ENCODE measurements at regions not wholly inside any gene's neighbourhood (a gene's known extent, or its start where the extent isn't known, plus 50 kb on each side); places are given as distances from the start of the nearest gene placed in this dataset.

- no peak for DNase-seq (ENCODE audit: low spot score)
Observed at GRCh38 chr1:198904321-198904720, 265.5 kb downstream of the PTPRC start.

DNA sequence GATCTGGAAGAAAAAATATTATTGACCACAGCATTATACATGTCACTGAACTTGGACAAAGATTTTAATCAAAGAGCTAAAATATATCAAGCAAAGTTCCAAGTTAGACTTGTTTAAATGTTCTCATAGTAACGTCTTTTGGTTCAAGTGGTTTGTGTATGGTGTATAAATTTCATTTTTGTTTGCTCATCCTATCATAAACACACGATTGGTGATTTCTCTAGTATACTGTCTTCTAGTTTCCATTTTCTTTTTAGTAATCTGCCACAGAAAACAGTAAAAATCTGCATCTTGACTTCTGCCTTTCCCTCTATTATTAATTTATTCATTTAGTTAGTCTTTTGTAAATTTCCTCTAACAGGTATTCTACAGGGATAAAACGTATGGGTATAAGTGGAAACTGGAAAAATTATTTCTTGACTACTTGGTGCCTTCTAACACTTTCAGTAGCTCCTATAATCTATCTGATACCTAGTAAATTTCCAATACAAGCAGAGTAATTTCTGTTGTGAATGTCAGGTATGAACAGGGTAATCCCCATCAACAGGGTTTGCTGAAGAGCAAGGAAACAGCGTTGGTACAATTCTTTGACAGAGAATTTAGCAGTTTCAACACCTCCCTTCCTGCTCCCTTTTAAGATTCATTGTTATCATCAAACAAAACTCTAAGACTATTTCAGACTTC is 268.0 kb downstream of the PTPRC start:
- DNase-seq (ENCODE audit: low spot score) = no peak

DNA sequence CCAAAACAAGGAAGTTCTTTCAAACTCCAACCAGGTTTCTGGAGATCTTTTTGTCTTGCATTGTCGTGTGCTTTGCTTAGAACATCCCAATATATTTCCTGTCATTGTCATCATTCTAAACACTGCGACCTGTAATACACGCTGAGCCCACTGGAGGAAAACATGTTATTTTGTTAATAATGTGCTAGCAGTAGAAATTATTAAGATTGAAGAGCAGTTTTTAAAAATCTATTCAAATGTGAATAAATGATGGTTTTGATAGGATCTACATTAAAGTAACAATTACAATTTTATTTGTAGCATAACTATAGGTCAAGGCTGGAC is 268.5 kb downstream of the PTPRC start:
- no peak for DNase-seq (ENCODE audit: low spot score)

DNA sequence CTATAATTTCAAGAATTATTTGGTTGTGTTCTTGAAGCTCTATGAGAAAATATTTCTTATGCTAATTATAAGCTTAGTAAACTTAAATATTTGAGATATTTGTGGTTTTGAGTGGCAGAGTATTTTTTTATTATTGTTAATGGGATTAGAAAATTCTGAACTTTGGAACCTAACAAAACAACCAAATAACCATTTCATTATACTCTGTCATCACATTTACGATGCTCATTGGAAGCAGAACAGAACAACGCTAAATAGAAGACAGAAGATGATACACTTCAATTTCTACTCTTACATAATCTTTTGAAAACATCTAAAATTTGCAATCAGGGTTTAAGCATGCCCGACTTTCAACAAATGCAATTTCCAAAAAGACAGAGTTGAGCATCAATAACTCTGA is 270.2 kb downstream of the PTPRC start:
- DNase-seq (ENCODE audit: low spot score) = no peak

- no peak for DNase-seq (ENCODE audit: low spot score)
Observed at GRCh38 chr1:198909973-198910372, 271.1 kb downstream of the PTPRC start.

DNA sequence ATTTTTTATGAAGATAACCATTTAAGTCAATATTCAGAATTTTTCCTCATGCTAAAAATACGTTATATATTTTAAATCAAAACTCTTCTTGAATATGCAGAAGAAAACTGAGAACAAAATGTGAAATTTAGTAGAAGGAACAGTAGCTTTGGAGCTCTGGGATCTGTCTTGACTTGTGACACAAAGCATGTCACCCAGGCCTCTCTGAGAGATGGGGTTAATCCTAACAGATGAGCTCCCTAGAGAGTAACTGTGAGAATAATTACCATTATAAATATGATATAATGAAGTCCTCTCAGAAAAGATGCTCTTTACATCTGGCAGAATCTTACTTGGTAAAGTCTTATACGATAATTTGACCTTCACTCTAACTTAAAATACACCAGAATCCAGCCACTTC is 272.0 kb downstream of the PTPRC start:
- DNase-seq (ENCODE audit: low spot score) = no peak

DNA sequence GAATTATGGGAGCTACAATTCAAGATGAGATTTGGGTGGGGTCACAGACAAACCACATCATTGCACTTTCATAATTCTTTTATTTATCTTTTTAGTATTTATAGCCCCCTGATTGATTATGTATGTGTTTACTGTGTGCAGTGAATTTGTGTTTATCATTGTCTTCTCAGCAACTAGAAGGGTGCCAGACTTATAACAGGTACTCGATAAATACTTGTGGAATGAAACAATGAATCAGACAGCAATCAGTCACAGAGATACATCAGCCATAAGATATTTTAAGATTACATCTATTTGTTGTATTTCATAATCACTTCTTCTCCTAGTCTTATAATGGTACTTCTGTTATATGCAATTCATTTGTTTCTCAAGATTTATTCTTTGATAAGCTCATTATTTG is 273.2 kb downstream of the PTPRC start:
- DNase-seq (ENCODE audit: low spot score) = no peak

- no peak for DNase-seq (ENCODE audit: low spot score)
Observed at GRCh38 chr1:198913667-198914066, 274.8 kb downstream of the PTPRC start.

DNA sequence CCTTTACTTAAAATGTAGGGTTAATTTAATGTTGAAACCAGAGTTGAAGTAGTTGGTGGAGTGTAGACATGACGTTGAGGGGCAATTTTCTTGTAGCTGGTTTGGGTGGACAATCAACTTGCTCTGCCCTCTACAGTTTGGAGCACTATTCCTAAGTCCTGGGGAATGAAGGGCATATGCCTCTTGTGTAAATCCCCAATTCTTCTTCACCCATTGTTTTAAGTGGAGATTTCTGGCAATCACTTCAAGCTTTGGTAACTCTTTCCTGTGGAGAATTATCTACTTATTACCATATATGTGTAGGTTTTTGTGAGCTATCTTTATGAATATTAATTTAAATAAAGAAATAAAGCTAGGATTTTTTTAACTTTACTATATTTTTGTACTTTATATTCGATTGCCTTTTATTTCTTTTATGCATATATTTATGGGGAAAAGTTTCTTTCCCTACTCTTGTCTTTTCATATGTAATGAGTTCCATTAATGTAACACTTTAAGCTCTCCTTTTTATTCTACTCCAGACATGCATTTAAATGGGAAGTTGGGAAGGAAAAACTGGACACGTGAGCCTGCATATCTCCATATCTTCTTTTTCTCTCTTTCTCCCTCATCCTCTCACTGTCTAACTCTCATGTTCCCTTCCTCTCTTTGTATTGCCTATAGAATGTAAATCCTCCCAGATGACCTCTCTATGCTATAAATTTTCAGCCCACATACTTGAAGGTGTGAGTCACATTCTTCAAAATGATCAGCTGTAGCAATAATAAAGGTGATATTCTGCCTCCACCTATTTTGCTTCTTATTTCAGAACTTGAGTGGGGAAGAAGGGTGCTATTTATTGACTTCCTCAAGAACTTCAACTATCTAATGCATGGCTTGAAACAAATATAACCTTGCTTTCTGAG is 276.7 kb downstream of the PTPRC start:
- DNase-seq (ENCODE audit: low spot score) = no peak

DNA sequence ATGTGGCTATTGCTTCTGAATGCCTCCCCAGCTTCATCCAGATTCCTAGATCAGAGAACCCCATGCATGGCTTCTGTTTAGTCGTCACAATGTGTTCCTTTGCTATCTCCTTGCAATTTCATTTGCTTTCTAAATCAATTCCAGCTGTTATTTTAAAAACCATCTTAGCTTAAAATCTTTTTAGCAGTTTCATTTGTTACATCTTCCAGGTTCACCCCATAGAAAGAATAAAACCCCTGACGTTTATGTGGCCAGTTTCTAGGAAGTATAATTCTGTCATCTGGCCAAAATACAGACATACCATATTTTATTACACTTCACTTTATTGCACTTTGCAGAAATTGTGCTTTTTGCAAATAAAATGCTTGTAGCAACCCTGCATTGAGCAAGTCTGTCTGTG is 278.4 kb downstream of the PTPRC start:
- DNase-seq (ENCODE audit: low spot score) = no peak

DNA sequence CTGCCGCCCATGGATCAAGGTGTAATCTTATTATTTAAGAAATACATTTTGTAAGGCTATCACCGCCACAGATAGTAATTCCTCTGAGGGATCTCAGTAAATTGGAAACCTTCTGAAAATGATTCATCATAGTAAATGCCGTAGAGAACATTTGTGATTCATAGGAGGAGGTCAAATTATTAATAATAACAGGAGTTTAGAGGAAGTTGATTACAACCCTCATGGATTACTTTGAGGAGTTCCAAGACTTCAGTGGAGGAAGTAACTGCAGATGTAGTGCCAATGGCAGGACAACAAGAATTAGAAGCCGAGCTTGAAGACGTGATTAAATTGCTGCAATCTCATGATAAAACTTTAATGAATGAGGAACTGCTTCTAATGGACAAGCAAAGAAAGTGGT is 280.1 kb downstream of the PTPRC start:
- no peak for DNase-seq (ENCODE audit: low spot score)

GRCh38 chr1:198919667-198920398 is 281.0 kb downstream of the PTPRC start:
- no peak for DNase-seq (ENCODE audit: low spot score)

- DNase-seq (ENCODE audit: low spot score) = no peak
Observed at GRCh38 chr1:198922638-198923430, 284.0 kb downstream of the PTPRC start.

GRCh38 chr1:198923993-198924392 is 285.2 kb downstream of the PTPRC start:
- no peak for DNase-seq (ENCODE audit: low spot score)

DNA sequence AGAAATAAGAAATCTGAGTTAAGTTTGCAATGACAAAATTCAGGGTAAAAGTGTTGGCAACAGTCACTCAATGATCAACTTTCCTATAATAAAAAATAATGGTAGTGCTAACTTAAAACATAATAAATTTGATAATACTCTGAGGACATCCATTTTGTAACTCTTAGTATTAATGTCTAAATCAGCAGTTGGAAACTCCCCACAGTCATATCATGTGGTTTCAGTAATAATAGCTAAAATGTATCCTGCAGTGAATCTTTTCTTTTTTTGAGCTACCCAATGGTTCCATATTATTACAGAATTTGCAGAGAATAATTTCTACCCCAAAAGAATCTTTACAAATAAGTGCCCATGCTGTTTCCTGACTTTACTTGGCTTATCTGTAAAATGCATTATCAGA is 286.7 kb downstream of the PTPRC start:
- no peak for DNase-seq (ENCODE audit: low spot score)

DNA sequence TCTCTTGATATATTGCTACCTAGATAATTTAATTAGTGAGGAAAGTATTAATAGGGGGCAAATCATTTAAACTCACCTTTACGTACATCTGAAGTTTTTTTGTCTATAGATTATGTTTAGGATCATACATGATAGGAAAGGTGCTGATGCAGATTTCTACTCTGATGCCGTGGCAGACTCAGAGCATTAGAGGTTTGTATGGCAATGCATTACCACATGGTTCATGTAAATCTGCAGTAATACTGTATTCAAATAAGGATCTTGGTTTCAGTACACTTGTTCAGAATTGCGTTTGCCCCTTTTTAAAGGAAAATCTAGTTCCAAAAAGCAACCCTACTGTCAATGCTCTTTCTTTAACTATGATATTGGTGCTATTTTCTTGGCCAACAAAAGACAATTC is 288.3 kb downstream of the PTPRC start:
- DNase-seq (ENCODE audit: low spot score) = no peak

DNA sequence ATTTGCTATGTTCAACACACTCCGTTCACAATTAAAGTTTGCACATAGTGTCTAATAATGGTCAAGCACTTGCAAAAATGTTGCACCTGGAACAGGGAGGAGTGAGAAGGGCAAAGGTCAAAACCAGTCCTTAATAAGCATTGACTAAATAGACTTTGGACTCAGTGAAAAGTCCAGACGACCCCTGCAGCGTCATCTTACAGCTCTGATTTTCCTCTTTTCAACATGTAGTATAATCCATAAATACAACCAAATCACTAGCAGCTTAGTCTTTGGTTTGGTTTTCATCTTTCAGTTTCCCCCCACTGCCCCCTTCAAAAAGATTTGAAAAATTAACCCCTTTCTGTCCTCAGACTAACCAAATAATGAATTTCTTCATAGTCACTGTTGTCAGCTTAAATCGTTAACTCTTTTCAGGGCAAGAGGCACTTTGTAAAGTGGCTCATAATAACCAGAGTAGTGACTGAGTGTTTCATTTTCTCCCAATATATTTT is 290.3 kb downstream of the PTPRC start:
- DNase-seq (ENCODE audit: low spot score) = no peak

DNA sequence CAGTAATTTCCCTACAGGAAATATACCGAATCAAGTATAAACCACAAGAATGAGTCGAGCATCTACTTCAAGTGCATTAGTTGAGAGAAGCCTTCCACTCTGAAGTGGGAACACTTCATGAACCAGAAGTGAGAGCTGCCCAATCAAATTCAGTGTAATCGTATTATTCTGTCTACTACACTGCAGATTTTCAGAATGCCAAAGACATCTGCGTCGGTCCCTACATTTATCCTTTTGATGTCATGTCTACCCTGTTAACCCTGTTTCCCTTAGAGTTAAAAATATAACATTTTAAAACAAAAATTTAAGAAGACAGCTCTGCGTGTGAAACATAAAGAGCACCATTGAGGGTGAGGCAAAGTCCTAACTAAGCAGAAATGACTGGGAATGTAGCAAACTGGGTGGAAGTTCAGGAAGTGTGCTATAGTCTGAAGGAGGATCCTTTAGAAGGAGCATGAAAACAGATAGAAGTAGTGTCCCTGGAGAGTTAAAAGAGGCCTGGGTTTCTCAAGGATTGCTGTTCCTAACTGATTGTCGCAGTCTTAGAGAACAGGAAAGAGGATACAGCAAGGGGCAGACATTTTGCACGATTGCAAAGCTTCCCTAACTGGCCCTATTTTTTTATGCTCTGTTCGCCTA is 291.2 kb downstream of the PTPRC start:
- DNase-seq (ENCODE audit: low spot score) = no peak

GRCh38 chr1:198932351-198932991 is 293.6 kb downstream of the PTPRC start:
- DNase-seq (ENCODE audit: low spot score) = no peak

GRCh38 chr1:198933515-198934222 is 294.8 kb downstream of the PTPRC start:
- DNase-seq (ENCODE audit: low spot score) = no peak
